HL-60 (cell line): ENCODE measurements at regions not wholly inside any gene's neighbourhood (a gene's known extent, or its start where the extent isn't known, plus 50 kb on each side); places are given as distances from the start of the nearest gene placed in this dataset.

Experiments
- GABPA ChIP-seq: IDR thresholded peaks from 2 replicates; pipeline ENCODE4 v1.6.1; 2012; ENCODE audit warnings: low read depth
- POLR2AphosphoS5 ChIP-seq: IDR thresholded peaks from 2 replicates; pipeline ENCODE4 v1.6.1; 2012; ENCODE audit warnings: low read depth
- SPI1 ChIP-seq: IDR thresholded peaks from 2 replicates; pipeline ENCODE4 v1.6.1; 2012; ENCODE audit warnings: low read depth, mild to moderate bottlenecking, borderline replicate concordance
- TF ChIP-seq, protein P1 (sequence below): IDR thresholded peaks from one replicate; pipeline ENCODE4 v1.5.1; 2011; ENCODE audit warnings: low read length, control low read depth, inconsistent platforms; ENCODE audit not compliant: insufficient read depth
- TF ChIP-seq, protein P2 (sequence below): IDR thresholded peaks from 2 replicates; pipeline ENCODE4 v1.6.1; 2012; ENCODE audit warnings: low read depth; ENCODE audit not compliant: insufficient replicate concordance

DNA sequence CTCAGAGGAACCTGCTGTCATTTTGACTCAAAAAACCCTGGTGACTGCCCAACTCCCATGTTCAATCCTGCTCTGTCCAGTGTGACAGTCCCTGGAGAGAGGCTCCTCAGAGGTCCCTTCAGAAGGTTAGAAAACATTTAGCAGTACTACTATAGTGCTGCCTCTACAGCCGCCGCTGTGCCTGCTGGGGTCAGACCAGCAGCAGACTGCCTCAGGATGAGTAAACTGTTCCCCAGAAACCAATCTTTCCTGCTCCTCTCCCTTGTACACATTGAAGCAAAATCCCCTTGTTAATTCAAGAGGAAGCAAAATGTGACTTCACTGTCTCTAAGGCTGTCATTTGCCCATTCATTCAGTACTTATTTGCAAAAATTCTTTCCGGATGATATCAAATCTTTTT, 94.8 kb upstream of the SMARCA2 start:
- TF ChIP-seq, protein P1, sequence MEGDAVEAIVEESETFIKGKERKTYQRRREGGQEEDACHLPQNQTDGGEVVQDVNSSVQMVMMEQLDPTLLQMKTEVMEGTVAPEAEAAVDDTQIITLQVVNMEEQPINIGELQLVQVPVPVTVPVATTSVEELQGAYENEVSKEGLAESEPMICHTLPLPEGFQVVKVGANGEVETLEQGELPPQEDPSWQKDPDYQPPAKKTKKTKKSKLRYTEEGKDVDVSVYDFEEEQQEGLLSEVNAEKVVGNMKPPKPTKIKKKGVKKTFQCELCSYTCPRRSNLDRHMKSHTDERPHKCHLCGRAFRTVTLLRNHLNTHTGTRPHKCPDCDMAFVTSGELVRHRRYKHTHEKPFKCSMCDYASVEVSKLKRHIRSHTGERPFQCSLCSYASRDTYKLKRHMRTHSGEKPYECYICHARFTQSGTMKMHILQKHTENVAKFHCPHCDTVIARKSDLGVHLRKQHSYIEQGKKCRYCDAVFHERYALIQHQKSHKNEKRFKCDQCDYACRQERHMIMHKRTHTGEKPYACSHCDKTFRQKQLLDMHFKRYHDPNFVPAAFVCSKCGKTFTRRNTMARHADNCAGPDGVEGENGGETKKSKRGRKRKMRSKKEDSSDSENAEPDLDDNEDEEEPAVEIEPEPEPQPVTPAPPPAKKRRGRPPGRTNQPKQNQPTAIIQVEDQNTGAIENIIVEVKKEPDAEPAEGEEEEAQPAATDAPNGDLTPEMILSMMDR = no peak
- TF ChIP-seq SPI1 = no peak
- TF ChIP-seq GABPA = no peak
- TF ChIP-seq POLR2AphosphoS5 = no peak
- TF ChIP-seq, protein P2, sequence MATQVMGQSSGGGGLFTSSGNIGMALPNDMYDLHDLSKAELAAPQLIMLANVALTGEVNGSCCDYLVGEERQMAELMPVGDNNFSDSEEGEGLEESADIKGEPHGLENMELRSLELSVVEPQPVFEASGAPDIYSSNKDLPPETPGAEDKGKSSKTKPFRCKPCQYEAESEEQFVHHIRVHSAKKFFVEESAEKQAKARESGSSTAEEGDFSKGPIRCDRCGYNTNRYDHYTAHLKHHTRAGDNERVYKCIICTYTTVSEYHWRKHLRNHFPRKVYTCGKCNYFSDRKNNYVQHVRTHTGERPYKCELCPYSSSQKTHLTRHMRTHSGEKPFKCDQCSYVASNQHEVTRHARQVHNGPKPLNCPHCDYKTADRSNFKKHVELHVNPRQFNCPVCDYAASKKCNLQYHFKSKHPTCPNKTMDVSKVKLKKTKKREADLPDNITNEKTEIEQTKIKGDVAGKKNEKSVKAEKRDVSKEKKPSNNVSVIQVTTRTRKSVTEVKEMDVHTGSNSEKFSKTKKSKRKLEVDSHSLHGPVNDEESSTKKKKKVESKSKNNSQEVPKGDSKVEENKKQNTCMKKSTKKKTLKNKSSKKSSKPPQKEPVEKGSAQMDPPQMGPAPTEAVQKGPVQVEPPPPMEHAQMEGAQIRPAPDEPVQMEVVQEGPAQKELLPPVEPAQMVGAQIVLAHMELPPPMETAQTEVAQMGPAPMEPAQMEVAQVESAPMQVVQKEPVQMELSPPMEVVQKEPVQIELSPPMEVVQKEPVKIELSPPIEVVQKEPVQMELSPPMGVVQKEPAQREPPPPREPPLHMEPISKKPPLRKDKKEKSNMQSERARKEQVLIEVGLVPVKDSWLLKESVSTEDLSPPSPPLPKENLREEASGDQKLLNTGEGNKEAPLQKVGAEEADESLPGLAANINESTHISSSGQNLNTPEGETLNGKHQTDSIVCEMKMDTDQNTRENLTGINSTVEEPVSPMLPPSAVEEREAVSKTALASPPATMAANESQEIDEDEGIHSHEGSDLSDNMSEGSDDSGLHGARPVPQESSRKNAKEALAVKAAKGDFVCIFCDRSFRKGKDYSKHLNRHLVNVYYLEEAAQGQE = no peak
